ENCODE measurements at regions not wholly inside any gene's neighbourhood (a gene's known extent, or its start where the extent isn't known, plus 50 kb on each side); places are given as distances from the start of the nearest gene placed in this dataset.
"Not testable (repeated sequence)": the region's sequence is repeated elsewhere in the genome, so short reads cannot be mapped to it uniquely, and the experiment has no call there.

GRCh38 chr14:105647426-105647783 lies 121.0 kb downstream of the TMEM121 start:
- TF ChIP-seq EZH2phosphoT487 (IDR thresholded peaks at IDR 0.05; ENCODE audit: insufficient read depth, low read depth); EZH2 (IDR thresholded peaks at IDR 0.05; ENCODE audit: insufficient read depth, poor library complexity, severe bottlenecking): not testable (repeated sequence)
